H4 (cell line): ENCODE measurements at regions not wholly inside any gene's neighbourhood (a gene's known extent, or its start where the extent isn't known, plus 50 kb on each side); places are given as distances from the start of the nearest gene placed in this dataset.

Source experiments
- DNase-seq: peaks from one replicate; pipeline ENCODE4 v3.0.0-alpha.2; 2015; ENCODE audit warnings: low spot score

- DNase-seq, result no peak
Measured at GRCh38 chr3:81968658-81969057, 207.2 kb upstream of the GBE1 start.

GRCh38 chr3:81967393-81967792 is 205.9 kb upstream of the GBE1 start:
- no peak for DNase-seq

GRCh38 chr3:81965696-81966095 is 204.3 kb upstream of the GBE1 start:
- DNase-seq, result no peak

GRCh38 chr3:81962396-81962795 is 201.0 kb upstream of the GBE1 start:
- no peak for DNase-seq

- DNase-seq, result no peak
Measured at GRCh38 chr3:81958972-81959640, 197.7 kb upstream of the GBE1 start.

GRCh38 chr3:81955878-81956277 is 194.4 kb upstream of the GBE1 start:
- no peak for DNase-seq

- DNase-seq, result no peak
Measured at GRCh38 chr3:81953111-81953510, 191.7 kb upstream of the GBE1 start.

GRCh38 chr3:81952141-81952540 is 190.7 kb upstream of the GBE1 start:
- DNase-seq, result no peak

- no peak for DNase-seq
Measured at GRCh38 chr3:81951636-81952035, 190.2 kb upstream of the GBE1 start.

GRCh38 chr3:81951106-81951505 is 189.7 kb upstream of the GBE1 start:
- DNase-seq, result no peak

- DNase-seq, result no peak
Measured at GRCh38 chr3:81947359-81947758, 185.9 kb upstream of the GBE1 start.

- no peak for DNase-seq
Measured at GRCh38 chr3:81938681-81939080, 177.2 kb upstream of the GBE1 start.

- no peak for DNase-seq
Measured at GRCh38 chr3:81936817-81937216, 175.4 kb upstream of the GBE1 start.

- no peak for DNase-seq
Measured at GRCh38 chr3:81932681-81933080, 171.2 kb upstream of the GBE1 start.

GRCh38 chr3:81931265-81932251 is 170.1 kb upstream of the GBE1 start:
- DNase-seq, result no peak

GRCh38 chr3:81929697-81930096 is 168.3 kb upstream of the GBE1 start:
- DNase-seq, result no peak

- DNase-seq, result no peak
Measured at GRCh38 chr3:81927811-81928210, 166.4 kb upstream of the GBE1 start.

- DNase-seq, result no peak
Measured at GRCh38 chr3:81925385-81925784, 163.9 kb upstream of the GBE1 start.

GRCh38 chr3:81923038-81923437 is 161.6 kb upstream of the GBE1 start:
- DNase-seq, result no peak

- no peak for DNase-seq
Measured at GRCh38 chr3:81922404-81922803, 161.0 kb upstream of the GBE1 start.

GRCh38 chr3:81920816-81921215 is 159.4 kb upstream of the GBE1 start:
- DNase-seq, result no peak

- DNase-seq, result no peak
Measured at GRCh38 chr3:81916890-81917289, 155.4 kb upstream of the GBE1 start.
